Mononuclear cell (primary cell): ENCODE measurements at regions not wholly inside any gene's neighbourhood (a gene's known extent, or its start where the extent isn't known, plus 50 kb on each side); places are given as distances from the start of the nearest gene placed in this dataset.

Source experiments
- H3K27me3 ChIP-seq: 2 replicates; pipeline ENCODE4 v1.6.0; 2011; ENCODE audit warnings: low read length, control low read depth; ENCODE audit not compliant: insufficient read depth
- H3K4me1 ChIP-seq: 2 replicates; pipeline ENCODE4 v1.5.1; 2011; ENCODE audit warnings: mild to moderate bottlenecking, low read length, control low read depth; ENCODE audit not compliant: insufficient read depth
- H3K4me3 ChIP-seq: 2 replicates; pipeline ENCODE4 v1.5.1; 2011; ENCODE audit warnings: mild to moderate bottlenecking, low read length, moderate library complexity
- H3K9me3 ChIP-seq: 2 replicates; pipeline ENCODE4 v1.5.1; 2011; ENCODE audit warnings: low read depth, mild to moderate bottlenecking, control low read depth, low read length

- no peak overlapping the region for H3K4me3 ChIP-seq
- no peaks in the 10 kb centered on the region for H3K27me3 ChIP-seq
Measured at GRCh38 chr11:122032317-122032716, 83.7 kb downstream of the BLID start.

GRCh38 chr11:122031813-122032212, 84.2 kb downstream of the BLID start:
- Histone ChIP-seq H3K4me1 (no peaks in the 10 kb centered on the region), H3K4me3 (no peak overlapping the region), H3K9me3 (no peaks in the 10 kb centered on the region), H3K27me3 (no peaks in the 10 kb centered on the region)

More at GRCh38 chr11:122032317-122032716, 83.7 kb downstream of the BLID start:
- H3K9me3 ChIP-seq: no peaks in the 10 kb centered on the region
- no peaks in the 10 kb centered on the region for H3K4me1 ChIP-seq

- no peaks in the 10 kb centered on the region for H3K27me3 ChIP-seq
- no peak overlapping the region for H3K4me3 ChIP-seq
- H3K9me3 ChIP-seq: no peaks in the 10 kb centered on the region
- no peaks in the 10 kb centered on the region for H3K4me1 ChIP-seq
Measured at GRCh38 chr11:122030286-122030685, 85.7 kb downstream of the BLID start.

- H3K4me1 ChIP-seq: no peaks in the 10 kb centered on the region
- no peaks in the 10 kb centered on the region for H3K9me3 ChIP-seq
- no peak overlapping the region for H3K4me3 ChIP-seq
- no peaks in the 10 kb centered on the region for H3K27me3 ChIP-seq
Measured at GRCh38 chr11:122028545-122028944, 87.5 kb downstream of the BLID start.

GRCh38 chr11:122028036-122028435, 88.0 kb downstream of the BLID start:
- H3K4me3 ChIP-seq: no peak overlapping the region
- no peaks in the 10 kb centered on the region for H3K9me3 ChIP-seq
- H3K4me1 ChIP-seq: no peaks in the 10 kb centered on the region
- no peaks in the 10 kb centered on the region for H3K27me3 ChIP-seq

GRCh38 chr11:122025757-122026156, 90.3 kb downstream of the BLID start:
- Histone ChIP-seq H3K4me1 (no peaks in the 10 kb centered on the region), H3K9me3 (no peaks in the 10 kb centered on the region), H3K27me3 (no peaks in the 10 kb centered on the region), H3K4me3 (no peak overlapping the region)

GRCh38 chr11:122024278-122024677, 91.7 kb downstream of the BLID start:
- Histone ChIP-seq H3K4me1 (no peaks in the 10 kb centered on the region), H3K4me3 (no peak overlapping the region), H3K27me3 (no peaks in the 10 kb centered on the region), H3K9me3 (no peaks in the 10 kb centered on the region)

GRCh38 chr11:122023614-122024250, 92.3 kb downstream of the BLID start:
- Histone ChIP-seq H3K4me3 (no peak overlapping the region), H3K9me3 (no peaks in the 10 kb centered on the region), H3K27me3 (no peaks in the 10 kb centered on the region), H3K4me1 (no peaks in the 10 kb centered on the region)

- Histone ChIP-seq H3K4me1 (no peaks in the 10 kb centered on the region), H3K27me3 (no peaks in the 10 kb centered on the region), H3K9me3 (no peaks in the 10 kb centered on the region), H3K4me3 (no peak overlapping the region)
Measured at GRCh38 chr11:122022646-122023045, 93.4 kb downstream of the BLID start.

GRCh38 chr11:122020902-122021301, 95.1 kb downstream of the BLID start:
- Histone ChIP-seq H3K9me3 (no peaks in the 10 kb centered on the region), H3K27me3 (no peaks in the 10 kb centered on the region), H3K4me3 (no peak overlapping the region), H3K4me1 (no peaks in the 10 kb centered on the region)

GRCh38 chr11:122019908-122020694, 95.9 kb downstream of the BLID start:
- Histone ChIP-seq H3K4me1 (no peaks in the 10 kb centered on the region), H3K9me3 (no peaks in the 10 kb centered on the region), H3K4me3 (no peak overlapping the region), H3K27me3 (no peaks in the 10 kb centered on the region)

- Histone ChIP-seq H3K27me3 (no peaks in the 10 kb centered on the region), H3K9me3 (no peaks in the 10 kb centered on the region), H3K4me1 (peaks cover 8% of the 10 kb centered on the region), H3K4me3 (no peak overlapping the region)
Measured at GRCh38 chr11:122007601-122008071, 108.4 kb downstream of the BLID start.

- H3K4me3 ChIP-seq: no peak overlapping the region
- no peaks in the 10 kb centered on the region for H3K27me3 ChIP-seq
- no peaks in the 10 kb centered on the region for H3K9me3 ChIP-seq
- peaks cover 8% of the 10 kb centered on the region for H3K4me1 ChIP-seq
Measured at GRCh38 chr11:122004446-122004845, 111.6 kb downstream of the BLID start.

GRCh38 chr11:122002926-122003325, 113.1 kb downstream of the BLID start:
- Histone ChIP-seq H3K9me3 (no peaks in the 10 kb centered on the region), H3K4me1 (peaks cover 7% of the 10 kb centered on the region), H3K4me3 (no peak overlapping the region), H3K27me3 (no peaks in the 10 kb centered on the region)

GRCh38 chr11:122002047-122002446, 114.0 kb downstream of the BLID start:
- Histone ChIP-seq H3K4me3 (no peak overlapping the region), H3K9me3 (no peaks in the 10 kb centered on the region), H3K27me3 (no peaks in the 10 kb centered on the region)

GRCh38 chr11:121999651-122000050, 116.4 kb downstream of the BLID start:
- no peaks in the 10 kb centered on the region for H3K9me3 ChIP-seq
- H3K4me1 ChIP-seq: no peaks in the 10 kb centered on the region
- H3K27me3 ChIP-seq: no peaks in the 10 kb centered on the region
- no peak overlapping the region for H3K4me3 ChIP-seq

More at GRCh38 chr11:122002047-122002446, 114.0 kb downstream of the BLID start:
- H3K4me1 ChIP-seq: no peaks in the 10 kb centered on the region
